OCI-LY1 (cell line): ENCODE measurements at regions not wholly inside any gene's neighbourhood (a gene's known extent, or its start where the extent isn't known, plus 50 kb on each side); places are given as distances from the start of the nearest gene placed in this dataset.

Experiments used
- H2AFZ ChIP-seq: fragments of 200-600 bp; sonication (generic), shearing (Covaris generic); 2 replicates; pipeline ENCODE4 v1.6.0; 2014; ENCODE audit warnings: antibody characterized with exemption, mild to moderate bottlenecking, low read length
- H3F3A ChIP-seq: fragments of 200-600 bp; sonication (generic), shearing (Covaris generic); 2 replicates; pipeline ENCODE4 v1.6.0; 2014; ENCODE audit warnings: mild to moderate bottlenecking, antibody characterized with exemption, low read length, moderate library complexity; ENCODE audit not compliant: insufficient read depth
- H3K27ac ChIP-seq: fragments of 200-600 bp; sonication (generic); 2 replicates; pipeline ENCODE4 v1.5.1; 2014; ENCODE audit warnings: low read length, mixed run types, mild to moderate bottlenecking, low read depth; ENCODE audit not compliant: poor library complexity, severe bottlenecking
- H3K27me3 ChIP-seq: fragments of 200-600 bp; sonication (generic); 2 replicates; pipeline ENCODE4 v1.6.0; 2014; ENCODE audit warnings: antibody characterized with exemption, mild to moderate bottlenecking, low read length, moderate library complexity; ENCODE audit not compliant: insufficient read depth
- H3K36me3 ChIP-seq: fragments of 200-600 bp; sonication (generic); 2 replicates; pipeline ENCODE4 v1.6.1; 2014; ENCODE audit warnings: mild to moderate bottlenecking, antibody characterized with exemption, low read length, moderate library complexity, mixed read lengths; ENCODE audit not compliant: insufficient read depth
- H3K4me1 ChIP-seq: fragments of 200-600 bp; sonication (generic); 2 replicates; pipeline ENCODE4 v1.5.1; 2014; ENCODE audit warnings: mild to moderate bottlenecking, low read length, moderate library complexity; ENCODE audit not compliant: insufficient read depth, severe bottlenecking
- H3K4me2 ChIP-seq: fragments of 200-600 bp; sonication (generic), shearing (Covaris generic); 2 replicates; pipeline ENCODE4 v1.6.1; 2014; ENCODE audit warnings: low read length
- H3K4me3 ChIP-seq: fragments of 200-600 bp; sonication (generic); 2 replicates; pipeline ENCODE4 v1.5.1; 2014; ENCODE audit warnings: low read length, low read depth, mild to moderate bottlenecking, mixed read lengths; ENCODE audit not compliant: poor library complexity, severe bottlenecking
- H3K79me2 ChIP-seq: fragments of 200-600 bp; shearing (Covaris generic); 2 replicates; pipeline ENCODE4 v1.6.1; 2016; ENCODE audit warnings: mixed run types, low read length, mixed read lengths; ENCODE audit not compliant: insufficient read depth
- H3K9ac ChIP-seq: fragments of 200-600 bp; sonication (generic), shearing (Covaris generic); 2 replicates; pipeline ENCODE4 v1.6.1; 2014; ENCODE audit warnings: mild to moderate bottlenecking, low read length, mixed read lengths
- H3K9me2 ChIP-seq: fragments of 200-600 bp; sonication (generic), shearing (Covaris generic); 2 replicates; pipeline ENCODE4 v1.6.1; 2014; ENCODE audit warnings: low read depth, mild to moderate bottlenecking, low read length, mixed read lengths
- H3K9me3 ChIP-seq: fragments of 200-600 bp; shearing (Covaris generic); 2 replicates; pipeline ENCODE4 v1.6.1; 2014; ENCODE audit warnings: low read length, mixed read lengths
- H4K20me1 ChIP-seq: fragments of 200-600 bp; sonication (generic), shearing (Covaris generic); 2 replicates; pipeline ENCODE4 v1.6.0; 2016; ENCODE audit warnings: mild to moderate bottlenecking, low read length; ENCODE audit not compliant: insufficient read depth
- CTCF ChIP-seq: fragments of 200-600 bp; sonication (generic), shearing (Covaris generic); IDR thresholded peaks from 2 replicates; pipeline ENCODE4 v1.5.1; 2017; ENCODE audit warnings: mild to moderate bottlenecking, antibody characterized with exemption, low read length, moderate library complexity, mixed read lengths
- EZH2 ChIP-seq: fragments of 200-600 bp; sonication (generic), shearing (Covaris generic); IDR thresholded peaks from 2 replicates; pipeline ENCODE4 v1.8.0; 2017; ENCODE audit warnings: borderline replicate concordance, mixed run types, mild to moderate bottlenecking, antibody characterized with exemption, low read length, moderate library complexity, mixed read lengths

GRCh38 chr7:131249483-131249882, 78.2 kb upstream of the MKLN1 start:
- Histone ChIP-seq H2AFZ (no peak overlapping the region), H3K9me2 (no peaks in the 10 kb centered on the region), H3K4me2 (no peak overlapping the region), H3K4me3 (no peak overlapping the region), H3F3A (no peaks in the 10 kb centered on the region), H3K27me3 (no peaks in the 10 kb centered on the region), H3K79me2 (no peaks in the 10 kb centered on the region), H3K4me1 (no peaks in the 10 kb centered on the region), H3K9me3 (peaks cover 13% of the 10 kb centered on the region), H4K20me1 (no peaks in the 10 kb centered on the region), H3K27ac (no peak overlapping the region), H3K9ac (no peak overlapping the region), H3K36me3 (no peaks in the 10 kb centered on the region; the same call in 1 of the 2 replicates)
- TF ChIP-seq CTCF (no peak), EZH2 (no peak)

- TF ChIP-seq CTCF (no peak), EZH2 (no peak)
- Histone ChIP-seq H3K9me2 (no peaks in the 10 kb centered on the region), H3K9ac (no peak overlapping the region), H3K9me3 (peaks cover 22% of the 10 kb centered on the region), H3F3A (no peaks in the 10 kb centered on the region), H3K27ac (no peak overlapping the region), H2AFZ (no peak overlapping the region), H3K36me3 (no peaks in the 10 kb centered on the region; the same call in 1 of the 2 replicates), H4K20me1 (no peaks in the 10 kb centered on the region), H3K4me1 (no peaks in the 10 kb centered on the region), H3K79me2 (no peaks in the 10 kb centered on the region), H3K4me2 (no peak overlapping the region), H3K4me3 (no peak overlapping the region), H3K27me3 (no peaks in the 10 kb centered on the region)
Observed at GRCh38 chr7:131250331-131250730, 77.3 kb upstream of the MKLN1 start.

- no peaks in the 10 kb centered on the region for H3F3A ChIP-seq
- H3K9me2 ChIP-seq = no peaks in the 10 kb centered on the region
- H3K27ac ChIP-seq = no peak overlapping the region
- H3K4me2 ChIP-seq = no peak overlapping the region
- no peak overlapping the region for H2AFZ ChIP-seq
- no peaks in the 10 kb centered on the region; the same call in 1 of the 2 replicates for H3K36me3 ChIP-seq
- H3K27me3 ChIP-seq = no peaks in the 10 kb centered on the region
- no peaks in the 10 kb centered on the region for H4K20me1 ChIP-seq
- no peaks in the 10 kb centered on the region for H3K4me1 ChIP-seq
- peaks cover 23% of the 10 kb centered on the region for H3K9me3 ChIP-seq
- H3K4me3 ChIP-seq = no peak overlapping the region
- no peaks in the 10 kb centered on the region for H3K79me2 ChIP-seq
- no peak overlapping the region for H3K9ac ChIP-seq
- no peak for TF ChIP-seq EZH2
- TF ChIP-seq CTCF = no peak
Observed at GRCh38 chr7:131251371-131251770, 76.3 kb upstream of the MKLN1 start.
